ENCODE measurements at regions not wholly inside any gene's neighbourhood (a gene's known extent, or its start where the extent isn't known, plus 50 kb on each side); places are given as distances from the start of the nearest gene placed in this dataset.
"Not testable (repeated sequence)": the region's sequence is repeated elsewhere in the genome, so short reads cannot be mapped to it uniquely, and the experiment has no call there.

GRCh38 chr9:108049671-108050494 is 560.3 kb upstream of the KLF4 start:
- no peak for DNase-seq

GRCh38 chr9:108049026-108049607 is 559.5 kb upstream of the KLF4 start:
- no peak for DNase-seq

- DNase-seq, result no peak
These were observed 558.9 kb upstream of the KLF4 start for GRCh38 chr9:108048406-108049025.

- DNase-seq, result not testable (repeated sequence)
These were observed 558.2 kb upstream of the KLF4 start for GRCh38 chr9:108047777-108048176.

GRCh38 chr9:108047264-108047663 is 557.7 kb upstream of the KLF4 start:
- no peak for DNase-seq

GRCh38 chr9:108045851-108046250 is 556.3 kb upstream of the KLF4 start:
- no peak for DNase-seq

GRCh38 chr9:108043585-108043984 is 554.0 kb upstream of the KLF4 start:
- DNase-seq, result no peak

- no peak for DNase-seq
These were observed 552.0 kb upstream of the KLF4 start for GRCh38 chr9:108041551-108041950.

GRCh38 chr9:108040783-108041182 is 551.2 kb upstream of the KLF4 start:
- no peak for DNase-seq

GRCh38 chr9:108039493-108039892 is 549.9 kb upstream of the KLF4 start:
- DNase-seq, result no peak

GRCh38 chr9:108039012-108039411 is 549.4 kb upstream of the KLF4 start:
- no peak for DNase-seq

GRCh38 chr9:108035487-108035886 is 545.9 kb upstream of the KLF4 start:
- DNase-seq, result no peak

- no peak for DNase-seq
These were observed 544.7 kb upstream of the KLF4 start for GRCh38 chr9:108033976-108034964.

- not testable (repeated sequence) for DNase-seq
These were observed 542.5 kb upstream of the KLF4 start for GRCh38 chr9:108032079-108032478.

- DNase-seq, result not testable (repeated sequence)
These were observed 541.7 kb upstream of the KLF4 start for GRCh38 chr9:108031221-108031620.

GRCh38 chr9:108026718-108027117 is 537.1 kb upstream of the KLF4 start:
- DNase-seq, result not testable (repeated sequence)

GRCh38 chr9:108024604-108025003 is 535.0 kb upstream of the KLF4 start:
- DNase-seq, result no peak

- DNase-seq, result no peak
These were observed 532.8 kb upstream of the KLF4 start for GRCh38 chr9:108022246-108022935.

GRCh38 chr9:108021096-108021710 is 531.6 kb upstream of the KLF4 start:
- DNase-seq, result no peak

- DNase-seq, result no peak
These were observed 530.3 kb upstream of the KLF4 start for GRCh38 chr9:108019821-108020220.

GRCh38 chr9:108017671-108018070 is 528.1 kb upstream of the KLF4 start:
- no peak for DNase-seq

- DNase-seq, result no peak
These were observed 526.9 kb upstream of the KLF4 start for GRCh38 chr9:108016446-108016845.

Data from NCI-H524 treated with DMSO at 0.1 percent for 48 hours (cell line).